GM12864 (cell line): ENCODE measurements at regions not wholly inside any gene's neighbourhood (a gene's known extent, or its start where the extent isn't known, plus 50 kb on each side); places are given as distances from the start of the nearest gene placed in this dataset.

Experiments
- DNase-seq: peaks from one replicate; pipeline ENCODE4 v3.0.0-alpha.2; 2011; ENCODE audit warnings: low read depth
- H3K4me3 ChIP-seq: 2 replicates; pipeline ENCODE4 v1.5.1; 2011; ENCODE audit warnings: mild to moderate bottlenecking, low read depth, low read length, control low read depth
- TF ChIP-seq, protein P1 (sequence below): IDR thresholded peaks from 2 replicates; pipeline ENCODE4 v1.5.1; 2011; ENCODE audit warnings: low read depth, mild to moderate bottlenecking, moderate library complexity, low read length, control low read depth, inconsistent platforms; ENCODE audit errors: missing control alignments

DNA sequence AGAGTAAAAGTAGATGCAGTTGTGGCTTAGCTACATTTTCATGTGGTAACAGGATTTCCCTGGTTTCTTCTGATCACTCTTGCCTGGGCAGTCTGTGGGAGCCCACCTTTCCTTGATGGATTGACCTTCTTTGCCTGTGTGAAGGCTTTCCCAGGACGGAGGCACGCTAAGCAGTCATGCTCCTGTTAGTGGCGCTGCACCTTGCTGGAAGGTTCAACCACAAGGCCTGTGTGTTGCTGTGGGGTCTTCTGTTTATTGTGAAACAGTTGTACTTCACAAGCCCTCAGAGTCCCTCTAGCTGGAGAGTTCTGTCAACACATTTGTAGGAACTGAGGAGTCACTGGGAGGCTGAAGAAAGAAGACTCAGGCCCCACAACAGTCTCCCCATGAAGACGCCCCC is 402.0 kb downstream of the IRX1 start:
- H3K4me3 ChIP-seq = no peak overlapping the region
- DNase-seq = no peak
- TF ChIP-seq, protein P1, sequence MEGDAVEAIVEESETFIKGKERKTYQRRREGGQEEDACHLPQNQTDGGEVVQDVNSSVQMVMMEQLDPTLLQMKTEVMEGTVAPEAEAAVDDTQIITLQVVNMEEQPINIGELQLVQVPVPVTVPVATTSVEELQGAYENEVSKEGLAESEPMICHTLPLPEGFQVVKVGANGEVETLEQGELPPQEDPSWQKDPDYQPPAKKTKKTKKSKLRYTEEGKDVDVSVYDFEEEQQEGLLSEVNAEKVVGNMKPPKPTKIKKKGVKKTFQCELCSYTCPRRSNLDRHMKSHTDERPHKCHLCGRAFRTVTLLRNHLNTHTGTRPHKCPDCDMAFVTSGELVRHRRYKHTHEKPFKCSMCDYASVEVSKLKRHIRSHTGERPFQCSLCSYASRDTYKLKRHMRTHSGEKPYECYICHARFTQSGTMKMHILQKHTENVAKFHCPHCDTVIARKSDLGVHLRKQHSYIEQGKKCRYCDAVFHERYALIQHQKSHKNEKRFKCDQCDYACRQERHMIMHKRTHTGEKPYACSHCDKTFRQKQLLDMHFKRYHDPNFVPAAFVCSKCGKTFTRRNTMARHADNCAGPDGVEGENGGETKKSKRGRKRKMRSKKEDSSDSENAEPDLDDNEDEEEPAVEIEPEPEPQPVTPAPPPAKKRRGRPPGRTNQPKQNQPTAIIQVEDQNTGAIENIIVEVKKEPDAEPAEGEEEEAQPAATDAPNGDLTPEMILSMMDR = no peak

DNA sequence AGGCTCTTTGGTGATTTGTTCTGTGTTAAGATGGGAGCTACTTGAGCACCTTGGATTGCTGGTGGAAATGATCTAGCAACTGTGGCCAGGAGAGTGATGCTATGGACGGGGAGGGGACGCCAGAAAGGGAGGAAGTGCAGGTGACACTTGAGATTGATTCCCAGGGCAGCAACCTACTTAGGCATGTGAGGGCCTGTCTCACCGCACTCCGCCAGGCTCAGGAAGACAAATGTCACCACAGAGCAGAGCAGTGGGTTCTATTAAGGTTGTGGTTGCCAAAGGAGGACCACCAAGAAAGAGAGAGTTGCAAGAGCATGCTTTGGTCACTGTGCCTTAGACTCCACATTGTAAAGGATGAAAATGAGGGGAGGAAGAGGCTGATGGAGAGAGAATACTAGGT is 404.3 kb downstream of the IRX1 start:
- DNase-seq = no peak
- TF ChIP-seq, protein P1 = no peak
- no peak overlapping the region for H3K4me3 ChIP-seq

DNA sequence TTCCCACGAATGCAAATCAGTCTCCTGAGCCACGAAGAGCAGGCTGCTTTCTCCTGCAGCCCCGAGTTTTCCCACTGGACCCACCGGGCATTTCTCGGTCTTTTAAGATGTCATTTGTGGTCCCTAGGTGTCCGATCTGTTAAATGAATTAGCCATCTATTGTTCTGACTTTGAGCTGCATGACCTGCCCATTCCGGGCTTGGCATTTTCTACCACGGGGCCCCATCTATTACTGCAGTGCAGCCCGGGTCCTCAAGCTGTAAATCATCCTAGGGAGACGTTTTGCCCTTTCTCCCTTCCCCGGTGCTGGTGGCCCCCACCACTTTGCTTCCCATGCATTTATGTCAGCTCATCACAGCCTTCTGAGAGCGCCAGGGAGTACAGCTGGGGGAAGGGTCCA is 405.4 kb downstream of the IRX1 start:
- DNase-seq = no peak

DNA sequence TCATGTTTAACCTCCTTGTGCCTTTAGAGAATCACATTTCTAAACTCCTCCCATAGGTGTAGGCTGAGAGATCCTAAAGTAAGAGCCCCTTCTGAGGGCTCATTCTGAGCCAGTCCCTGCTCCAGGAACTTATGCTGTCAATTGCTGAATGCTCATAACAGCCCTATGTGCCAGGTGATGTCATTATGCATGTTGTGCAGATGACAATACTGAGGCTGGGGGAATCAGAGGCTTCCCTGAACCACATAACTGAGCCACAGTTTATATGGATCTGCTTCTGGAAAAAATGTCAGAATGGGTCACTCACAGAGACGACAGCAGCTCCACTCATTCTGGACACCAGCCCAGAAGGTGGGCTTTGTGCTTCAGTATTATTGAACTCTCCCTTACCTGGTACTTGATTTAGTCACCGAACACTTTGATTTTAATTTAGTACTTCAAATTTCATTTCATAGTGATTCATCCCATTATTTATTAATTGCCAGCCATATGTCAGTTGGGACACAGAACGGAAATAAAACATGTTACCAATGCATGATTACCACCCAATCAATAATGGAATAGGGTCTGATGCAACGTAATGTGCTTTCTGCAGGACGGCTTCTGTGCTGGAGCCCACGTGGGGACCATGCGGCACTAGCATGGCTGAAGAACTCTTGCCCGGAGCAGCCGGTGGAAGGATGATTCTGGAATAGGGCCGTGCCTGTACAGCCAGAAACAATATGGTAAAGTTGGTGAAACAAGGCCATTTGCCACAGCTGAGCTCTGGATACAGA is 406.3 kb downstream of the IRX1 start:
- TF ChIP-seq, protein P1 = no peak
- DNase-seq = no peak
- no peak overlapping the region for H3K4me3 ChIP-seq

More for the DNA sequence above, 405.4 kb downstream of the IRX1 start:
- H3K4me3 ChIP-seq = no peak overlapping the region
- TF ChIP-seq, protein P1 = no peak

DNA sequence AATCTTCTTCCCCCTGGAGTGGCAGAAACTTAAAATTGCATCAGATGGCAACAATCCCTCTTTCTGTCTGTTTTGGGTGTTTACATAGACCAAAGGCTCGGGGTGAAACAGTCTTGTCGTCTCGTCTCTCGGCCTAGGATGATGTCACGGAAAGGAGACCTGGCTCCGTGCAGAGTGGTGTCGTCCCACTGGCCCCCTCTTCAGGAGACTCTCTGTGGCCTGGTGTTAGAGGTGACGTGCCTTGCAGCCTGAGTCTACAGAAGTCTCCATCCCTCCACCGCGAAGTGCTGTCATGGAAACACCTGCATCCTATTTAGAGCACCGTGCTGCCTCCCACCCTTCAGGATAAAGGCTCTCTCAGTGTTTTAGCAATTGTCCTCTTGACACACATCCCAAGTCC is 409.7 kb downstream of the IRX1 start:
- DNase-seq = no peak
- TF ChIP-seq, protein P1 = no peak
- H3K4me3 ChIP-seq = no peak overlapping the region

DNA sequence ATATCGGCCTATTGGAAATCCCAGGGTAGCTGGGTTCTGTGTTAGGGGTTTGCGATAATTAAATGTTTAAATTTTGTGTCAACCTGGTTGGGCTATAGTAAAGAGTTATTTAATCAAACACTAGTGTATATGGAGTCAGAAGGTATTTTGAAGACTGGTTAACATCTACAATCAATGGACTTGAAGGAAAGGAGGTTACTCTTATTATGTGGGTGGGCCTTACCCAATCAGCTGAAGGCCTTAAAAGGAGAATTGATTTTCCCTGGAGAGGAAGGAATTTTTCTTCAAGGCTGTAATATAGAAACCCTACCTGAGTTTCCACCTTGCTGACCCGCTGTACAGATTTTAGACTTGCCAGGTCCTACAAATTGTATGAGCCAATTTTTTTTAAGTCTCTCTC is 411.4 kb downstream of the IRX1 start:
- H3K4me3 ChIP-seq = no peak overlapping the region
- TF ChIP-seq, protein P1 = no peak
- DNase-seq = no peak

DNA sequence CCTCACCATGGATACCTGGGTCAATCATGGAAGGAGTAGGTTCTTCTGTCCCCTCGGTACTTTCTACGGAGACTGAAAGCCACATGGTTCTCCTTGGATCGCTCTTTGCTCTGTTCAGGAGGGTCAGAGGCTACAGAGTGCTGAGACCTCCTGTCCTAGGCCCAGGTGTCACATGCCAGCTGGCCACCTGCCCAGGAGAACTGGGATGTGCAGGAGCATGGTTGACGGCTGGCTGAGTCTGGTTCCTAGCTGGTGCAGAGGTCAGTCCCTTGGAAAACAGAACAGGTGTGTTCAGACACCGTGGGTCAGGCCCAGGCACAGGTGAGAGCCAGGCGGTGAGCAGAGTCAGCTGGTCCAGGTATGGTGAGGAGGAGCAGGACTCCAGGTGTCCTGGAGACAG is 416.3 kb downstream of the IRX1 start:
- TF ChIP-seq, protein P1 = no peak
- H3K4me3 ChIP-seq = no peak overlapping the region
- no peak for DNase-seq
